ENCODE measurements at regions not wholly inside any gene's neighbourhood (a gene's known extent, or its start where the extent isn't known, plus 50 kb on each side); places are given as distances from the start of the nearest gene placed in this dataset.

- Histone ChIP-seq H3K36me3 (ENCODE audit: control insufficient read depth, insufficient read depth, low read length) (no peaks in the 10 kb centered on the region), H3K4me3 (ENCODE audit: low read depth, low read length) (no peak overlapping the region), H3K9me3 (ENCODE audit: control insufficient read depth, insufficient read depth, low read length) (peaks cover 24% of the 10 kb centered on the region), H3K27me3 (ENCODE audit: control insufficient read depth, insufficient read depth, low read length) (no peaks in the 10 kb centered on the region), H3K27ac (ENCODE audit: low read depth, low read length) (no peak overlapping the region), H3K9ac (ENCODE audit: low read depth, low read length) (no peak overlapping the region), H3K4me1 (ENCODE audit: control insufficient read depth, insufficient read depth, low read length) (no peaks in the 10 kb centered on the region)
Measured at GRCh38 chr20:11431621-11432020, 486.1 kb upstream of the BTBD3 start.

GRCh38 chr20:11432407-11432806, 485.3 kb upstream of the BTBD3 start:
- Histone ChIP-seq H3K36me3 (ENCODE audit: control insufficient read depth, insufficient read depth, low read length) (no peaks in the 10 kb centered on the region), H3K9me3 (ENCODE audit: control insufficient read depth, insufficient read depth, low read length) (peaks cover 26% of the 10 kb centered on the region), H3K9ac (ENCODE audit: low read depth, low read length) (no peak overlapping the region)

GRCh38 chr20:11436113-11436905, 481.4 kb upstream of the BTBD3 start:
- no peaks in the 10 kb centered on the region for H3K36me3 ChIP-seq (ENCODE audit: control insufficient read depth, insufficient read depth, low read length)
- peaks cover 26% of the 10 kb centered on the region for H3K9me3 ChIP-seq (ENCODE audit: control insufficient read depth, insufficient read depth, low read length)
- no peaks in the 10 kb centered on the region for H3K27me3 ChIP-seq (ENCODE audit: control insufficient read depth, insufficient read depth, low read length)
- H3K4me3 ChIP-seq (ENCODE audit: low read depth, low read length): no peak overlapping the region
- 0 out of 2 replicates have a peak, but pooled peaks cover 2% of the 10 kb centered on the region for H3K4me1 ChIP-seq (ENCODE audit: control insufficient read depth, insufficient read depth, low read length)
- no peak overlapping the region for H3K9ac ChIP-seq (ENCODE audit: low read depth, low read length)
- H3K27ac ChIP-seq (ENCODE audit: low read depth, low read length): no peak overlapping the region

More at GRCh38 chr20:11432407-11432806, 485.3 kb upstream of the BTBD3 start:
- Histone ChIP-seq H3K27me3 (ENCODE audit: control insufficient read depth, insufficient read depth, low read length) (no peaks in the 10 kb centered on the region), H3K4me3 (ENCODE audit: low read depth, low read length) (no peak overlapping the region), H3K27ac (ENCODE audit: low read depth, low read length) (no peak overlapping the region), H3K4me1 (ENCODE audit: control insufficient read depth, insufficient read depth, low read length) (no peaks in the 10 kb centered on the region)

- no peak overlapping the region for H3K4me3 ChIP-seq (ENCODE audit: low read depth, low read length)
- no peaks in the 10 kb centered on the region for H3K36me3 ChIP-seq (ENCODE audit: control insufficient read depth, insufficient read depth, low read length)
- no peak overlapping the region for H3K27ac ChIP-seq (ENCODE audit: low read depth, low read length)
- H3K4me1 ChIP-seq (ENCODE audit: control insufficient read depth, insufficient read depth, low read length): 0 out of 2 replicates have a peak, but pooled peaks cover 2% of the 10 kb centered on the region
- H3K27me3 ChIP-seq (ENCODE audit: control insufficient read depth, insufficient read depth, low read length): no peaks in the 10 kb centered on the region
- peaks cover 26% of the 10 kb centered on the region for H3K9me3 ChIP-seq (ENCODE audit: control insufficient read depth, insufficient read depth, low read length)
- no peak overlapping the region for H3K9ac ChIP-seq (ENCODE audit: low read depth, low read length)
Measured at GRCh38 chr20:11437090-11437489, 480.6 kb upstream of the BTBD3 start.

GRCh38 chr20:11437611-11438380, 479.9 kb upstream of the BTBD3 start:
- H3K9me3 ChIP-seq (ENCODE audit: control insufficient read depth, insufficient read depth, low read length): peaks cover 26% of the 10 kb centered on the region
- no peaks in the 10 kb centered on the region for H3K36me3 ChIP-seq (ENCODE audit: control insufficient read depth, insufficient read depth, low read length)
- no peak overlapping the region for H3K4me3 ChIP-seq (ENCODE audit: low read depth, low read length)
- H3K27ac ChIP-seq (ENCODE audit: low read depth, low read length): no peak overlapping the region
- no peaks in the 10 kb centered on the region for H3K27me3 ChIP-seq (ENCODE audit: control insufficient read depth, insufficient read depth, low read length)
- 0 out of 2 replicates have a peak, but pooled peaks cover 4% of the 10 kb centered on the region for H3K4me1 ChIP-seq (ENCODE audit: control insufficient read depth, insufficient read depth, low read length)
- H3K9ac ChIP-seq (ENCODE audit: low read depth, low read length): no peak overlapping the region

- Histone ChIP-seq H3K27me3 (ENCODE audit: control insufficient read depth, insufficient read depth, low read length) (no peaks in the 10 kb centered on the region), H3K27ac (ENCODE audit: low read depth, low read length) (no peak overlapping the region), H3K4me3 (ENCODE audit: low read depth, low read length) (no peak overlapping the region), H3K9me3 (ENCODE audit: control insufficient read depth, insufficient read depth, low read length) (peaks cover 26% of the 10 kb centered on the region), H3K4me1 (ENCODE audit: control insufficient read depth, insufficient read depth, low read length) (peaks cover 10% of the 10 kb centered on the region), H3K9ac (ENCODE audit: low read depth, low read length) (no peak overlapping the region), H3K36me3 (ENCODE audit: control insufficient read depth, insufficient read depth, low read length) (no peaks in the 10 kb centered on the region)
Measured at GRCh38 chr20:11438412-11438811, 479.3 kb upstream of the BTBD3 start.

- no peak overlapping the region for H3K9ac ChIP-seq (ENCODE audit: low read depth, low read length)
- H3K27me3 ChIP-seq (ENCODE audit: control insufficient read depth, insufficient read depth, low read length): no peaks in the 10 kb centered on the region
- no peaks in the 10 kb centered on the region for H3K9me3 ChIP-seq (ENCODE audit: control insufficient read depth, insufficient read depth, low read length)
- H3K36me3 ChIP-seq (ENCODE audit: control insufficient read depth, insufficient read depth, low read length): no peaks in the 10 kb centered on the region
- H3K4me1 ChIP-seq (ENCODE audit: control insufficient read depth, insufficient read depth, low read length): peaks cover 27% of the 10 kb centered on the region
- no peak overlapping the region for H3K4me3 ChIP-seq (ENCODE audit: low read depth, low read length)
- H3K27ac ChIP-seq (ENCODE audit: low read depth, low read length): peak overlapping the region; percentile 36
Measured at GRCh38 chr20:11443382-11444119, 474.1 kb upstream of the BTBD3 start.

- Histone ChIP-seq H3K36me3 (ENCODE audit: control insufficient read depth, insufficient read depth, low read length) (no peaks in the 10 kb centered on the region), H3K27me3 (ENCODE audit: control insufficient read depth, insufficient read depth, low read length) (no peaks in the 10 kb centered on the region), H3K9me3 (ENCODE audit: control insufficient read depth, insufficient read depth, low read length) (no peaks in the 10 kb centered on the region), H3K4me3 (ENCODE audit: low read depth, low read length) (no peak overlapping the region), H3K27ac (ENCODE audit: low read depth, low read length) (no peak overlapping the region), H3K9ac (ENCODE audit: low read depth, low read length) (no peak overlapping the region), H3K4me1 (ENCODE audit: control insufficient read depth, insufficient read depth, low read length) (peaks cover 25% of the 10 kb centered on the region)
Measured at GRCh38 chr20:11445161-11445560, 472.5 kb upstream of the BTBD3 start.

- Histone ChIP-seq H3K9me3 (ENCODE audit: control insufficient read depth, insufficient read depth, low read length) (no peaks in the 10 kb centered on the region), H3K9ac (ENCODE audit: low read depth, low read length) (no peak overlapping the region), H3K4me1 (ENCODE audit: control insufficient read depth, insufficient read depth, low read length) (peaks cover 25% of the 10 kb centered on the region), H3K4me3 (ENCODE audit: low read depth, low read length) (no peak overlapping the region), H3K27me3 (ENCODE audit: control insufficient read depth, insufficient read depth, low read length) (no peaks in the 10 kb centered on the region), H3K36me3 (ENCODE audit: control insufficient read depth, insufficient read depth, low read length) (no peaks in the 10 kb centered on the region), H3K27ac (ENCODE audit: low read depth, low read length) (no peak overlapping the region)
Measured at GRCh38 chr20:11445891-11446290, 471.8 kb upstream of the BTBD3 start.

GRCh38 chr20:11447371-11448100, 470.2 kb upstream of the BTBD3 start:
- H3K4me1 ChIP-seq (ENCODE audit: control insufficient read depth, insufficient read depth, low read length): peaks cover 37% of the 10 kb centered on the region
- no peak overlapping the region for H3K4me3 ChIP-seq (ENCODE audit: low read depth, low read length)
- H3K27ac ChIP-seq (ENCODE audit: low read depth, low read length): no peak overlapping the region
- H3K9me3 ChIP-seq (ENCODE audit: control insufficient read depth, insufficient read depth, low read length): no peaks in the 10 kb centered on the region
- H3K27me3 ChIP-seq (ENCODE audit: control insufficient read depth, insufficient read depth, low read length): no peaks in the 10 kb centered on the region
- no peak overlapping the region for H3K9ac ChIP-seq (ENCODE audit: low read depth, low read length)
- H3K36me3 ChIP-seq (ENCODE audit: control insufficient read depth, insufficient read depth, low read length): no peaks in the 10 kb centered on the region

Measured in HUES48 (cell line).